PC-3 (cell line): ENCODE measurements at regions not wholly inside any gene's neighbourhood (a gene's known extent, or its start where the extent isn't known, plus 50 kb on each side); places are given as distances from the start of the nearest gene placed in this dataset.

ENCODE experiments used
- ATAC-seq: fragments of 200-7000 bp; cut with Tn5 transposase; 2 replicates; pipeline ENCODE4 v1.9.1; 2020; ENCODE audit warnings: mild to moderate bottlenecking, moderate library complexity
- BruUV-seq: library from RNA; stranded (reverse); fragments of 400-500 nt; replicated peaks from 2 replicates; lab custom pipeline; 2021; lab: Mats Ljungman, UMichigan
- CTCF ChIA-PET: fragments of 300-600 bp; sonication (Branson Sonifier 250); formaldehyde crosslinking; loops from one replicate; lab custom pipeline; 2022; ENCODE audit warnings: antibody characterized with exemption; lab: Charles Lee
- POLR2A ChIA-PET: fragments of 300-600 bp; sonication (Branson Sonifier 250); formaldehyde crosslinking; loops from one replicate; lab custom pipeline; 2022; ENCODE audit warnings: antibody characterized with exemption; ENCODE audit not compliant: unreplicated experiment; lab: Charles Lee
- DNase-seq: peaks from one replicate; pipeline ENCODE4 v3.0.0-alpha.2; 2015
- H2AFZ ChIP-seq: fragments of 300-600 bp; sonication (generic); 2 replicates; pipeline ENCODE4 v1.6.0; 2016; ENCODE audit warnings: antibody characterized with exemption, low read length
- H3F3A ChIP-seq: fragments of 300-600 bp; sonication (generic); one replicate; pipeline ENCODE4 v1.6.0; 2017; ENCODE audit warnings: antibody characterized with exemption, low read length, control low read depth, mild to moderate bottlenecking; ENCODE audit not compliant: unreplicated experiment
- H3K27ac ChIP-seq: fragments of 300-600 bp; sonication (generic); 2 replicates; pipeline ENCODE4 v1.5.1; 2016; ENCODE audit warnings: mild to moderate bottlenecking, low read length
- H3K27me3 ChIP-seq: fragments of 300-600 bp; sonication (generic); 2 replicates; pipeline ENCODE4 v1.6.1; 2016; ENCODE audit warnings: low read length, mixed read lengths
- H3K36me3 ChIP-seq: fragments of 300-600 bp; sonication (generic); 2 replicates; pipeline ENCODE4 v1.6.1; 2016; ENCODE audit warnings: low read depth, mixed run types, low read length, mixed read lengths
- H3K4me1 ChIP-seq: fragments of 300-600 bp; sonication (generic); 2 replicates; pipeline ENCODE4 v1.5.1; 2016; ENCODE audit warnings: low read length; ENCODE audit not compliant: insufficient read depth
- H3K4me2 ChIP-seq: fragments of 300-600 bp; sonication (generic); 2 replicates; pipeline ENCODE4 v1.6.0; 2016; ENCODE audit warnings: low read length
- H3K4me3 ChIP-seq: fragments of 300-600 bp; sonication (generic); 2 replicates; pipeline ENCODE4 v1.5.1; 2016; ENCODE audit warnings: mild to moderate bottlenecking, low read length, mixed read lengths
- H3K79me2 ChIP-seq: fragments of 300-600 bp; sonication (generic); 2 replicates; pipeline ENCODE4 v1.6.1; 2017; ENCODE audit warnings: low read length, mixed read lengths
- H3K9ac ChIP-seq: fragments of 300-600 bp; sonication (generic); 2 replicates; pipeline ENCODE4 v1.6.0; 2016; ENCODE audit warnings: mild to moderate bottlenecking, low read length
- H3K9me2 ChIP-seq: fragments of 300-600 bp; sonication (generic); replicated peaks from 2 replicates; pipeline ENCODE4 v1.6.1; 2016; ENCODE audit warnings: mixed run types, low read length, mixed read lengths
- H3K9me3 ChIP-seq: fragments of 300-600 bp; sonication (generic); 2 replicates; pipeline ENCODE4 v1.6.1; 2016; ENCODE audit warnings: low read length, mixed read lengths
- H4K20me1 ChIP-seq: fragments of 300-600 bp; sonication (generic); 2 replicates; pipeline ENCODE4 v1.6.1; 2016; ENCODE audit warnings: low read length, mixed read lengths
- CTCF ChIP-seq: fragments of 300-600 bp; sonication (generic); conservative IDR thresholded peaks from 2 replicates; pipeline ENCODE4 v1.5.1; 2017; ENCODE audit warnings: antibody characterized with exemption, low read depth, mild to moderate bottlenecking, low read length
- EZH2 ChIP-seq: fragments of 300-600 bp; sonication (generic); IDR thresholded peaks from one replicate; pipeline ENCODE4 v1.6.1; 2017; ENCODE audit warnings: antibody characterized with exemption, mild to moderate bottlenecking, low read length; ENCODE audit not compliant: unreplicated experiment
- EZH2phosphoT487 ChIP-seq: fragments of 300-600 bp; sonication (generic); IDR thresholded peaks from 2 replicates; pipeline ENCODE4 v1.6.1; 2018; ENCODE audit warnings: mild to moderate bottlenecking, antibody characterized with exemption, low read length, borderline replicate concordance
- intact Hi-C: fragments of 100-400 bp; cut with micrococcal nuclease; formaldehyde crosslinking; loops from 2 replicates; pipeline ENCODE4 v1.9.0; 2023

- CTCF ChIA-PET = no interaction called here
- DNase-seq = no peak
- Histone ChIP-seq H3F3A (no peaks in the 10 kb centered on the region), H3K4me3 (no peak overlapping the region), H3K27me3 (no peaks in the 10 kb centered on the region), H3K9ac (no peak overlapping the region), H3K9me2 (no peaks in the 10 kb centered on the region), H3K27ac (no peak overlapping the region), H3K79me2 (no peaks in the 10 kb centered on the region), H2AFZ (no peak overlapping the region), H3K36me3 (no peaks in the 10 kb centered on the region), H4K20me1 (no peaks in the 10 kb centered on the region), H3K4me1 (no peaks in the 10 kb centered on the region), H3K9me3 (no peaks in the 10 kb centered on the region), H3K4me2 (no peak overlapping the region)
- BruUV-seq = no TSS peak
- POLR2A ChIA-PET = no interaction called here
- intact Hi-C loops = no loop called here
- no peak for ATAC-seq
- TF ChIP-seq CTCF (no peak), EZH2 (no peak), EZH2phosphoT487 (no peak)
Measured at GRCh38 chr2:237016121-237016915, 69.4 kb upstream of the COPS8 start.

- no peak for ATAC-seq
- H3K4me3 ChIP-seq = no peak overlapping the region
- H4K20me1 ChIP-seq = no peaks in the 10 kb centered on the region
- peaks cover 8% of the 10 kb centered on the region for H3K4me1 ChIP-seq
- no peak for DNase-seq
- no peaks in the 10 kb centered on the region for H3K36me3 ChIP-seq
- H3K9me2 ChIP-seq = no peaks in the 10 kb centered on the region
- BruUV-seq = no TSS peak
- ChIA-PET CTCF (no interaction called here), POLR2A (no interaction called here)
- H3K27ac ChIP-seq = no peak overlapping the region
- H3K9me3 ChIP-seq = no peaks in the 10 kb centered on the region
- H3K27me3 ChIP-seq = no peaks in the 10 kb centered on the region
- no peak overlapping the region for H2AFZ ChIP-seq
- no peaks in the 10 kb centered on the region for H3K79me2 ChIP-seq
- intact Hi-C loops = loop anchor here (10.0 kb wide), 2 partner anchors 145 to 355 kb away; no protein-coding TSS in a partner anchor
- no peak for TF ChIP-seq EZH2phosphoT487
- no peak for TF ChIP-seq CTCF
- no peak for TF ChIP-seq EZH2
- H3K4me2 ChIP-seq = no peak overlapping the region
- no peak overlapping the region for H3K9ac ChIP-seq
- H3F3A ChIP-seq = no peaks in the 10 kb centered on the region
Measured at GRCh38 chr2:237020090-237020489, 65.6 kb upstream of the COPS8 start.

- no peak overlapping the region for H3K27ac ChIP-seq
- no peak for ATAC-seq
- DNase-seq = no peak
- no peak overlapping the region for H3K9ac ChIP-seq
- intact Hi-C loops = loop anchor here (10.0 kb wide), 2 partner anchors 148 to 358 kb away; no protein-coding TSS in a partner anchor
- no peaks in the 10 kb centered on the region for H3K79me2 ChIP-seq
- no peaks in the 10 kb centered on the region for H3K9me3 ChIP-seq
- H3K4me3 ChIP-seq = no peak overlapping the region
- H3K9me2 ChIP-seq = no peaks in the 10 kb centered on the region
- no peak overlapping the region for H2AFZ ChIP-seq
- H3F3A ChIP-seq = no peaks in the 10 kb centered on the region
- H3K4me2 ChIP-seq = no peak overlapping the region
- ChIA-PET POLR2A (no interaction called here), CTCF (no interaction called here)
- TF ChIP-seq EZH2 = no peak
- no peak for TF ChIP-seq CTCF
- TF ChIP-seq EZH2phosphoT487 = no peak
- no peaks in the 10 kb centered on the region for H3K36me3 ChIP-seq
- BruUV-seq = no TSS peak
- peaks cover 30% of the 10 kb centered on the region for H3K4me1 ChIP-seq
- no peaks in the 10 kb centered on the region for H4K20me1 ChIP-seq
- no peaks in the 10 kb centered on the region for H3K27me3 ChIP-seq
Measured at GRCh38 chr2:237022533-237022932, 63.2 kb upstream of the COPS8 start.
